ENCODE measurements at regions not wholly inside any gene's neighbourhood (a gene's known extent, or its start where the extent isn't known, plus 50 kb on each side); places are given as distances from the start of the nearest gene placed in this dataset.

DNA sequence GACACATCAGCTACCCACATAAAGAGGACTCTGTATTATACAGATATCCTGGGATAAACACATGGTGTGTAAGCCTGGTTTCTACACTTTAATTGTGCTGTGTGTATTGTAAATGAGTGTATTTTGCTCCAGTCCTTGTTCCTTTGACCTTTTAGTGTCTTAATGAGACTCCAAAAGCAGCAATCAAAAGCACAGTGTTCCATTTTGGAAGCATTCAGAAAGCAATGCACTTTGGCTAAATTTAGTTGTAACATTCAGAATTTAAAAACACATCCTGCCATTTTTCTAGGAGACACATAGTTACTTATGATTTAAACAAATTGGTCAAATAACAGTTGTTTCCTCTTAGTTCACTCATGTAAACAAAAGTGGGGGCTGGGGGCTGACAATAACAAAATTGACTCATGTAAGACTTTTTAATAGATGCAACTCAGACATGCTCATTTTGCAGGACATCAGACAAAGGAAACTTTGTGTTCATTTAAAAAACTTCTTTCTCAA lies 122.2 kb downstream of the GPR37 start:
- TF ChIP-seq JUND (CRISPR knock-in tag; IDR thresholded peaks at IDR 0.05), result no peak
- no peak for TF ChIP-seq ZNF124 (CRISPR knock-in tag; IDR thresholded peaks at IDR 0.05)
- no peak for TF ChIP-seq ZBTB20 (CRISPR knock-in tag; IDR thresholded peaks at IDR 0.05; ENCODE audit: borderline replicate concordance, low read depth)
- TF ChIP-seq ZNF556 (CRISPR knock-in tag; IDR thresholded peaks at IDR 0.05; ENCODE audit: borderline replicate concordance), result no peak
- TF ChIP-seq HDAC2 (CRISPR knock-in tag; IDR thresholded peaks at IDR 0.05), result no peak
- TF ChIP-seq TCF12 (IDR thresholded peaks at IDR 0.05), result no peak
- no peak for TF ChIP-seq TCF12 (CRISPR knock-in tag; IDR thresholded peaks at IDR 0.05)
